ENCODE measurements at regions not wholly inside any gene's neighbourhood (a gene's known extent, or its start where the extent isn't known, plus 50 kb on each side); places are given as distances from the start of the nearest gene placed in this dataset.
"Not testable (repeated sequence)": the region's sequence is repeated elsewhere in the genome, so short reads cannot be mapped to it uniquely, and the experiment has no call there.

DNA sequence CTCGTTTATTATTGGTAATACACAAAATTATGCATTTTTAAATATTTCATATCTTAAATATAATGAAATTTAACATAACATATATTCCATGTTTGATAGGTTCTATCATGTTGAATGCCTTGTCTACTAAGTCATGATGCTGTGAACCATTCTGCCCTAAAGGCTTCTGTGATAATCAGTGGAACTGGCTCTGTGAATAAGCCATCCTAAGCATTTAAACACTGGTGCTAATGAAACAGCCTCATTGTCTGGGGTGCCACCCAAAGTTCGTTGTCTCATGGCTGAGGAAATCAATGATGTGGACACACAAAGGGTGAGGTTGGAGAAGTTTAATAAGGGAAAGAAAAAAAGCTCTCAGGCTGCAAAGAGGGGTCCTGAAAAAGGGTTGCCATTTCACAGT lies 264.7 kb upstream of the ZRANB2 start:
- in situ Hi-C loops (cut with HindIII; ENCODE audit: low sequenced_read_pairs) = no loop called here

DNA sequence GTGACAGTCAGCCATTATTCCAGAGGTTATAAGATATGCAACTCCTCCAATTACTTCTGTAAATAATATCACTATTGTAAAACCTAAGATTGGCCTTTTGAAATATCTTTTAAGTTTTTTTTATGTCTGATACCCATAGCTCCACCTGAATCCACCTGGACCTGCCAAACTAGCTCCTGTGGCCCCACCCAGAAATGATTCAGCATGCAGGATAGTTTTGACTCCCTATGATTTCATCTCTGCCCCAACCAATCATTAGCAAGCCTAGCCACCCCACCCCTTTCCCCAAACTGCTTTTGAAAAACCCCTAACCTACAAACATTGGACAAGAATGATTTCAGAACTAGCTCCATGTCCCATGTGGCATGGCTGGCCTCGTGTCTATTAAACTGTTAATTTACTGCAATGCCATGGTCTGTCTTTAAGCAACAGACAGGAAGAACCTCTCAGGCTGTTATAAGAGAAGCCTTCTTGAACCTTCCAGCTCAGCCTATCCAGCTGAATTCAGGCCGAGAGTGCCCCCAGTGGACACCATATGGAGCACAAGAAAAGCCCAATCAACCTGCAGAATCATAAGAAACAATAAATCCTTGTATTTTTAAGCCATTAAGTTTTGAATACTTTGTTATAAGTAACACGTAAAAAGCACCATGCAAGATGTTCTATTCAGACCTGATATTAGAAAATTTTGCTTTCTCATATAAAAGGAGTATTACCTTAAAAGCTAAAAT lies 263.0 kb upstream of the ZRANB2 start:
- in situ Hi-C loops (cut with HindIII; ENCODE audit: low sequenced_read_pairs) = no loop called here

DNA sequence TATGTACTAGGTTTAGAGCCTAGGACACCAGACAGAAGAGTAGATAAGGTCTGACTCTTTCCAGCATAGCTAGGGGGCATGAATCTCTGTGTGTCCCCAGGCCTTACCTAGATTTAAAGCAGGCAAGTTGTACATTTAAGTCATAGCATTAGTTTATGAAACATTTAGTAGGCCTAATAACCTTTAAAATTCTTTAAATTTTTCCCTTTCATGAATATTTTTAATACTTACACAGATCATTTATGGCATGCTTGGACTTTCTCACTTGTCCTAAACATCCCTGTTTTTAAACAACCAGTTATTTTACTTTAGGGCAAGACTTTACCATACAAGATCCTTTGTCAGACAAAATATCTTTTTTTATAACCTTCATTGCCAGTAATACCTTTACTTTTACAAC lies 258.4 kb upstream of the ZRANB2 start:
- in situ Hi-C loops (cut with HindIII; ENCODE audit: low sequenced_read_pairs) = no loop called here

DNA sequence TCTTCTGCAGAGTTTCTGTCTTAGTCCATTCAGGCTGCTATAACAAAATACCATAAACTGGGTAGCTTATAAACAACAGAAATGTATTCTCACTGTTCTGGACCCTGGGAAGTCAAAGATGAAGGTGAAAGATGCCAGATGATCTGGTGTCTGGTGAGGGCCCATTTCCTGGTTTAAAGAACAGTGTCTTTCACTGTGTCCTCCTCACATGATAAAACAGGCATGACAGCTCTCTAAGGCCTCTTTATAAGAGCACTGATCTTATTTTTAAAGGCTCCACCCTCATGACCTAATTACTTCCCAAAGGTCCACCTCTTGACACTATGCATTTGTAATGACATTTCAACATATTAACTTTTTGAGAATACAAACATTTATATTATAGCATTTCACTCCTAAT lies 250.2 kb upstream of the ZRANB2 start:
- in situ Hi-C loops (cut with HindIII; ENCODE audit: low sequenced_read_pairs) = no loop called here

DNA sequence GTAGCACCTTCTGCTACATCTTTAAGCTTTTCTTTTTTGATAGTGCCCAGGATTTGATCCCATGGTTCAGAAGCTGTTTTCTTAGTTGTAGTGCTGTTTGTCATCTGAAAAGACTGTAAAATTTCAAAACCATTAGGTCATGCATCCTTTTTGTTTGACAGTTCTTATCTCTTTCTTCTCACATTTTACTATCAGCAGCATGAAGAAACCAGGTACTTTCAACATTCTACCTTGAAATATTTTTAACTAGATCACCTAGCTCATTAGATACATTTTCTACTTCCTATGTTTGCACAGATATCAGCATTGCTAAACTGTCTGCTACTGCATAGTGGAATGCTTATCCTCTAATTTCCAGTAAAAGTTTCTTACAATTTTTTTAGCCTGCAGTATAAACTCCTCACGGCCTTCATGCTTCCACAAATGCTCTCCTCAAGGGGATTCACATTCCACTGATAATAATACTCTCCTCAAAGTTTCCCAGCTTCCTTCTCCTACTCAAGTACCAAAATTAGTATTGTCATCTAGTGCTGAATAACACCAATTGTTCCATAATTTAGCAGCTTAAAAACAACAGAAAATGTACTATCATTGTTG lies 243.9 kb upstream of the ZRANB2 start:
- in situ Hi-C loops (cut with HindIII; ENCODE audit: low sequenced_read_pairs) = no loop called here

DNA sequence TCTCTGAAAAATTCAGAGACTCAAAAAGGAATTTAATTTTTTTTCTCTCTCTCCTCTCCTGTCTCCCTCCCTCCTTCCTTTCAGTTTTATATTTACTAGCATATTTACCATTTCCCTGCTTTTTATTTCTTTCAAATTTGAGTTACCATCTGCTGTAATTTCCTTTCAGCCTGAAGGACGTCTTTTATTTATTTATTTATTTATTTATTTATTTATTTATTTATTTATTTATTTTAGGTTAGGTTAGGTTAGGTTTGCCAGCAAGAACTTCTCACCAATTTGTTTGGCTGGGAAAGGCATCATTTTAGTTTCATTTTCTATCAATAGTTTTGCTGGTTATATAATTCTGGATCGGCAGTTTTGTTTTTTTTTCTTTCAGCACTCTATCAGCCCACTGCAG lies 231.7 kb upstream of the ZRANB2 start:
- in situ Hi-C loops (cut with HindIII; ENCODE audit: low sequenced_read_pairs) = no loop called here

DNA sequence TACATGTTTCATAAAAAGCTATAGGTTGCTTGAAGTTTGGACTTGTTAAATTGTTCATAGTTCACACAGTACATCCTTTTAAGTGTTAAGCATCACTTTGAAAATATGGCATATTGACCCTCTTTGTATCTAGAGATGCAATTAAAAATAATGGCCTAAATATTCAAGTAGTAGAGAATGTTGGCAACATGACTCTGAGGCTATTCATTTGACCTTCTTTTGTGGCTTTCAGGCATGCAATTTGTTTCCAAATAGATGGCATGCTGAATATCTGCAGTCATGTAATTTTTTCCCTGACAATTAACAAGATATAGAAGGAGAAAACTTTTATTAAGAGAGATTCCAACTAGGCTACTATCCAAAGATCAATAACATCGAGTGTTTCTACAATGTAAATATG lies 230.5 kb upstream of the ZRANB2 start:
- in situ Hi-C loops (cut with HindIII; ENCODE audit: low sequenced_read_pairs) = no loop called here

DNA sequence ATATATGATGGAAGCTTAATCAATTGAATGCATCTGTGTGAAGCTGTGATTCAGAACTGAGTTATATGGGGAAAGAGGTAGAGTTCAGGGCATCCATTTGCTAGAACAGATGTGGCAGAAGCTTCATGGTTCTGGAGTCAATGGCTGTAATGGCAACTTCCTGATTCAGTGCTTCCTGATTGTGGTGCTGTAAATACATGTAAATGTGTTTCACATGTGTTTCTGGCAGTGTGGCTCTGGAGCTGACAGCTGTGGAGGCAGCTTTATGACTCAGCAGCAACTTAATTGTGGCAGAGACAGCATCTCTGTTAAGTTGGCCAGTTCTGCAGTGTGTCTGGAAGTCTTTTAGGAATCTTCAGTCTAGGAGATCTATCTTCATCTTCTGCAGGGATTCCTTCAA lies 226.6 kb upstream of the ZRANB2 start:
- in situ Hi-C loops (cut with HindIII; ENCODE audit: low sequenced_read_pairs) = no loop called here

DNA sequence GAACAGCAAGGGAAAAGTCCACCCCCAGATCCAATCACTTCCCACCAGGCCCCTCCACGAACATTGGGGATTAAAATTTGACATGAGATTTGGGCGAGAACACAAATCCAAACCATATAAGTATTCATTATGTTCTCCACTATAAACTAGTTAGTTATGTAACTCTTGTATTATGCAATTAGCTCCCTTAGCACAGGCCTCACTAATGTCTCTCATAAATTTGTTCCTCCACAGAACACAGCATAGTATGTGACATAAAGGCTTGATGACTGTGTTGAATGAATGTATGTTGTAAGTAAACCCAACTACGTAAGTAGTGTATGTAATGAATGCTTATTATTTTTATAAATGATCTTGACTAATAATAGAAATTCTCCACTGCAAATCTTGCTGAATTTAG lies 223.3 kb upstream of the ZRANB2 start:
- in situ Hi-C loops (cut with HindIII; ENCODE audit: low sequenced_read_pairs) = no loop called here

DNA sequence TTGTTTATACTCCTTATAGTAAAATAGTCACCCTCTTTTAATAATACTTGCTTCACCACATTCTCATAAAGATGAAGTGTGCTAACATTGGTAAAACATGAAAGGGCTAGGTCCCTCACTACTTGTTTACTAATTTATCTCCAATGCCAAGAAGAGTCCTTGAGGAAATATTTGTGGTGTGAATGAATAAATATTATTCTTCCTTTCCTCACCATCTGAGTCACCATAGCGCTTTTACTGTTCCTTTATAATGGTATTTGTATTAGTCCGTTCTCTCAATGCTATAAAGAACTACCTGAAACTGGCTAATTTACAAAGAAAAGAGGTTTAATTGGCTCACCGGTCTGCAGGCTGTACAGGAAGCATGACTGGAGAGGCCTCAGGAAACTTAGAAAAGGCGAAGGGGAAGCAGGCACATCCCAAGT lies 222.8 kb upstream of the ZRANB2 start:
- in situ Hi-C loops (cut with HindIII; ENCODE audit: low sequenced_read_pairs) = no loop called here

DNA sequence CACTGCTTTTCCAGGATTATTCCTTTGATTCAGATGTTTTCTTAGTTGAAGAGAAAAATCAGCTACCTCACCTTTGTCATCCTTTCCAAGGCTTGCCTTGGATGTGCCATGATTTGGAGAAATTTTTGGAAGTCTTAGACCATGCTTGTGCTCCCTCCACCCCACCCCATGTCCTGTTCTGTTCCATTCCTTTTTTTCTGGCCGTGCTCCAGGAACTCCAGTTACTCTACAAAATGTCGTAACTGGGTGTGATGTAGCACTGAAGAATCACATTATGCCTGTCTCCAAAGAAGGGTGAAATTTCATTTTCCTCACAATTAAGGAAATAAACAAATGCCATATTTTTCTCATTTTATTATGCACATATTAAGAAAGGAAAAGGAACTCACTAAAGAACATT lies 217.8 kb upstream of the ZRANB2 start:
- in situ Hi-C loops (cut with HindIII; ENCODE audit: low sequenced_read_pairs) = no loop called here

DNA sequence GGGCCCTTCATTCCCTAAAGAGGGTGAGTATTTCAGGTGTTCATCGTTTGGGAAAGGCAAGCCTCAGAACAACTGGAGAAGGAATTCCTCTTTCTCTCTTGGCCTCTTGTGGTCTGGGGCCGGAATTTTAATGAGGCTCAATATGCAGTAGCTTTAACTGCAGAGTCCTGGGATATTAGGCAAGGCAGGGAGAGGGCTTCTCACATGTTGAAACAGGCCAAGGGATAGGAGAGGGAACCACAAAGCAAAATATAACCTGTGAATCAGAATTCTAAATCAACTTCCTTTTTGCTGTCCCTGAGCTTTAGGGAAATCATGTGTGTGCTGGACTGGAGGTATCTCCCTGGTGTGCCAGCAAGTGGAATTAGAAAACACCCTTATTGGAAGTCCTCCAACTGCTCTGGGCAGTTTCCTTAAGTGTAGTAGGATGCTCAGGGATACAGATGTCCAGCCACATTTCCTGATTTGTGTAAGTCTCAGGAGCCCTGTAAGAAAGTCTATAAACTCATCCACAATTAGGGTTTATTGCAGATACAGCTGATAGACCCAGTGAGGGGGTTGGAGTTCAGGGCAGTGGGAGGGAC lies 215.8 kb upstream of the ZRANB2 start:
- in situ Hi-C loops (cut with HindIII; ENCODE audit: low sequenced_read_pairs) = no loop called here

DNA sequence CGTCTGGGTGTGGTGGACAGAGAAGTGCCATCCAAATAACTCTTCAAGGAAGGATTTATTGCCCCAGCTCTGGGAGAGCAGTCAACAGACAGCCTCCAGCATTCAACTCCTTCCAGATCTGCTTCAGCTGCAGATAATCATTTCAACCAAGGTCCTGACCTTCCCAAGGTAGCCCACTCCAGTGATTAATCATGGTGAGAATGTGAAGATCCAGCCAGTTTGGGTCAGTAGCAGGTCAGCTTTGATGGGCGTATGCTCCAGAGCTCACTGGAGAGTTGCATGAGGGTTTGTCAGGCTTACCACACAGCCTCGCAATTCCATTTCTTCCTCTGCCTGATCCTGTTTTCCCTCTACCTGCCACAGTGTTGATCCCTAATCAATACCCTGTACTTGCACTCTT lies 214.5 kb upstream of the ZRANB2 start:
- in situ Hi-C loops (cut with HindIII; ENCODE audit: low sequenced_read_pairs) = no loop called here

DNA sequence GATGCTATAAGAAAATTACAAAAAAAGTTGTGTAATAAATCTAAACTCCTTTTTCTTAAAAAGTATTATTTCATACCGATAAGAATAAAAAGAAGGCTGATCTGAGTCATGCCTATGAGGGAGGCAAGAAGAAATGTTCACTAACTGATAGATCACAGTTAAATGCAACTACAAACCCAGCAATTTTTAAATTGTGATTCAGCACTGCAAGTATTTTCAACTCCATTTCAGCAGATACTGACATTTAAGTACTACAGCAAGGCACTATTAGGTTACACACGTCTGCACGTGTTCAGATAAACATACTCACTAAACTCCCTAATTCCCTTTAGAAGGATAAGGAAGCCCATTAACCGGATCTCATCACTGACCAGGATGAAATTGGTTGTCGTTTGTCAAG lies 213.3 kb upstream of the ZRANB2 start:
- in situ Hi-C loops (cut with HindIII; ENCODE audit: low sequenced_read_pairs) = no loop called here

DNA sequence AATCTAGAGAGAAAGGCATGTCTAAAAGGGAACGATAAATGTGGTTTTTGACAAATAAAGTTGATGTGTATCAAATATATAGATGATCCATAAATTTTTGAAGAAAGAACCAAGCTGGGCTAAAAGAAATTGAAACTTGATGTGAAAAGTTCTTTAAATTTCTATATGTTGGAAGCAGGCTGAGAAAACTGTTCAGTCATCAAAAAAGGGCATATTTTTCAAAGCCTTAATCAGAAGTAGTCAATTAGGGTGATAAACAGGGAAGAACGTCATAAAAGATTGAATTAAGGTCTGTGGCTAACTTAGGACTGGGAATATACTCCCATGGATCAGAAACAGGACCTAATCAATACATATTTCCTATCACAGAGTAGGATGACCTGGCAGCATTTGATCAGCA lies 211.4 kb upstream of the ZRANB2 start:
- in situ Hi-C loops (cut with HindIII; ENCODE audit: low sequenced_read_pairs) = no loop called here

DNA sequence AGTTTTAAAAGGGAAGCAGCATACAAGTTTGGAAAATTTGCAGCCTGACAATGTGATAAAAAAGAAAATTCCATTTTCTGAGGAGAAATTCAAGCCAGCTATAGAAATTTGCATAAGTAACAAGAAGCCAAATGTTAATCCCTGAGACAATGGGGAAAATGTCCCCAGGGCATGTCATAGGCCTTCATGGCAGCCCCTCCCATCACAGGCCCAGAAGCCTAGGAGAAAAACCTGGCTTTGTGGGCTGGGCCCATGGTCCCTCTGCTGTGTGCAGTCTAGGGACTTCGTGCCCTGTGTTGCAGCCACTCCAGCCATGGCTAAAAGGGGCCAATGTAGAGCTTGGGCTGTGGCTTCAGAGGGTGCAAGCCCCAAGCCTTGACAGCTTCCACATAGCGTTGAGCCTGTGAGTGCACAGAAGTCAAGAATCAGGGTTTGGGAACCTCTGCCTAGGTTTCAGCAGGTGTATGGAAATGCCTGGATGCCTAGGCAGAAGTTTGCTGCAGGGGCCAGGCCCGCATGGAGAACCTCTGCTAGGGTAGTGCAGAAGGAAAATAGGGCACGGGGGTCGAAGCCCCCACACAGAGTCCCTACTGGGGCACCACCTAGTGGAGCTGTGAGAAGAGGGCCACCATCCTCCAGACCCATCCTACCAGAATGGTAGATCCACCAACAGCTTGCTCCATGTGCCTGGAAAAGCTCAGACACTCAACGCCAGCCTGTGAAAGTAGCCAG lies 209.8 kb upstream of the ZRANB2 start:
- in situ Hi-C loops (cut with HindIII; ENCODE audit: low sequenced_read_pairs) = not testable (repeated sequence)

DNA sequence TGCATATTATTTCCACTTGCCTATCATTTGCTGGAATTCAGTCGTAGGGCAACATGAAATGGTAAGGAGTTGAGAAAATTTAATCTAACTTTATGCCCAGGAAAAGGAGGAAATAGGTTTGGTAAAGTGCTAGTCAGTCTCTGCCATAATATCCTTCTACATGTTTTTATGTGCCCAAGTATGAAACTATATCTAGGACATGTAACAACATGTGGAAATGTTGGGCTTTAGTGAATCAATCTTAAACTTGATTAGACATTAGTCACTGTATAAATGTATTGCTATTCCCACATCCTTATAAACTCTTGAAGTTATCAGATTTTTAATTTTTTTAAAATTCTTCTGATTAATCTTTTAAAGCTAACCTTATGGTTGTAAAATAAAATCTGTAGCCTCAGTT lies 204.7 kb upstream of the ZRANB2 start:
- in situ Hi-C loops (cut with HindIII; ENCODE audit: low sequenced_read_pairs) = no loop called here

DNA sequence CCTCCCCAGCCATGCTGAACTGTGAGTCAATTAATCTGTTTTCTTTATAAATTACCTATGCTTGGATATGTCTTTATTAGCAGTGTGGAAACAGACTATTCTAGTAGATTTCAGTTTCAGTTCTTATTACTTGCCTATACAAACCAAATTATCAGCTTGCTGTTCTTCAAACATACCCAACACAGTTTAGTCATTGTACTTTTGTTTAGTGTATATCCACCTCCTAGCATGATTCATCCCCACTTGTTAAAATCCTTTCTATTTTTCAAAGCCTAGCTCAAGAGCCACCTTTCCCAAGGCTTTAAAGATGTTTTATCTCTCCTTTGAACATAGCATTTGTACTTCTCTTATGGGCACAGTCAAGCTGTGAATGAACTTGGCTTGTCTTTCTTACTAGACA lies 195.6 kb upstream of the ZRANB2 start:
- in situ Hi-C loops (cut with HindIII; ENCODE audit: low sequenced_read_pairs) = no loop called here

DNA sequence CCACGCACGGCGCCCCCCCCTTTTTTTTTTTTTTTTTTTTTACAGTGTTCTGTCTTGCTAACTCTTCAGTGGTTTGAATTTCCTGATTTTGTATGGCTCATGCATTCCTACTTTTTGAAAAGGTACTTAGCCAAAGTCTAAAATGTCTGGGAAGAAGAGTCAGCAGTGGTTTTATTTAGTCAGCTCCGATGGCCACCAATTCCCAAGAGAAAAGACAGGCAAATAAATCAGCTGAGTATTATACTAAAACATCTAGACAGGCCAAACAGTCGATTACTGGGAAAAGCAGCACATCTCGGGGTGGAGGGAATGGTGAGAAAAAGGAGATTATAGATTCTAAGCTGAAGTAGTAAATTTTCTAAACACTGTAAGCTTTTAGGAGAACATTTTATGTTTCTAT lies 192.5 kb upstream of the ZRANB2 start:
- in situ Hi-C loops (cut with HindIII; ENCODE audit: low sequenced_read_pairs) = no loop called here

DNA sequence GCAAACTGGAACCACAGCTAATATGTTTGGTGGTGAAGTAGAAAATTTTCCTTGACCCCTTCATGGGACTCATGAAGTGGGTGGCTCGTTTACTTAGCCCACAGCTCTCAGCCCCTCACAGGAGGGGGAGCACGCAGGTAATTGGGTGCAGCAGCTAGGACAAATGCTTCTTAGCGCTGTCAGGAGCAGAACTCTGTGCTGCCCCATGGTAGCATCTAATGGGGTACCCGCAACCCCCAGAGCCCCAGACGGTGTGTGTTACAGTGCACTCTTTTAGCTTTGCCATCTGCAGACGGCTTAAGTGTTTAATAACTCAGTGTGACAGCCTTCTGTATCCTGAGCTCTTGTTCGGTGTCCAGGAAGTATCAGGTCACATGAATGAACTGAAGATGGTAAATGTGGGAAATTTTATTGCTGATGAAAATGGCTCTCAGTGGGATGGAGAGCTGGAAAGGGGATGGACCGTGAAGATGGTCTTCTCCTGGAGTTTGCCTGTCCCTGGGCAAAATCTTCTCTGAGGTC lies 189.6 kb upstream of the ZRANB2 start:
- in situ Hi-C loops (cut with HindIII; ENCODE audit: low sequenced_read_pairs) = no loop called here

DNA sequence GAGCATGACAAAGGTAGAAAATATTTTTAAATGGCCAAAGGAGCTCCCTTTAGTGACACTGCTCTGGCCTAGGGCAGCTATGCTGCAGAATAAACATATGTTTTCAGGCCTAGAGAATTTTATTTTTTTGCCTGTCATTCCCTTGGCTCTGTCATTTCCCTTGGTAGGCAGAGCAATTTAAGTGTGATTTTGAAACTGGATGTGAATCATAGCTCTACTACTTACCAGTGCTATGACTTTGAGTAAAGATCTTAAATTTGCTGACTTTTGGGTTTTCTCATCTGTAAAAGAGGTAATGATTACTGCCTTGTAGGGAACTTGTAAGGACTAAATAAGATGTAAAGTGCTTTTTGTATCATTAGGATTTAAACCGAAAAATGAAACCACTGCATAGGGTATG lies 189.0 kb upstream of the ZRANB2 start:
- in situ Hi-C loops (cut with HindIII; ENCODE audit: low sequenced_read_pairs) = no loop called here

DNA sequence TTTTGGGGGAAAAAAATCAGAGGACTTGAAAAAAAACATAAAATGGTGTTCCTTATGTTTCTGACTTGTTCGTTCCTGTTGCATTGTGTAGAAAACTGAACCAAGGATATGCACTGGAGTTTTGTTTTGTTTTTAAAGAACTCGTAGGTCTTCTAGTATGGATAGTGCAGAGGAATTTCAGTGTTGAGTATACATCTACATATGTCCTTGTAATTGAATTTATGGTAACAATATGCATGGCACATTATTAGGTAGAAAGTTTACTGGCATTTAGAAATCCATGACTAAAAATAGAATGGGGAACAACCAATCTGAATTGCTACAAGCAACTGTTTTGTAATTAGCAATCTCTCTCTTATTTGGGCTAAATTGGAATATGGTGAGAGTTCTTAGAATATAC lies 188.3 kb upstream of the ZRANB2 start:
- in situ Hi-C loops (cut with HindIII; ENCODE audit: low sequenced_read_pairs) = no loop called here
